KMS-11 (cell line): ENCODE measurements at regions not wholly inside any gene's neighbourhood (a gene's known extent, or its start where the extent isn't known, plus 50 kb on each side); places are given as distances from the start of the nearest gene placed in this dataset.

Experiments used
- H2AFZ ChIP-seq: fragments of 200-600 bp; sonication (generic); 2 replicates; pipeline ENCODE4 v1.6.1; 2016; ENCODE audit warnings: antibody characterized with exemption, mixed run types, low read depth
- H3K27ac ChIP-seq: fragments of 200-600 bp; sonication (generic); 2 replicates; pipeline ENCODE4 v1.6.1; 2016; ENCODE audit warnings: mild to moderate bottlenecking, mixed run types
- H3K27me3 ChIP-seq: fragments of 200-600 bp; sonication (generic); 2 replicates; pipeline ENCODE4 v1.6.1; 2017; ENCODE audit warnings: mild to moderate bottlenecking, low read depth, mixed run types, moderate library complexity; ENCODE audit not compliant: insufficient read depth
- H3K36me3 ChIP-seq: fragments of 200-600 bp; sonication (generic); 2 replicates; pipeline ENCODE4 v1.6.1; 2017; ENCODE audit warnings: mild to moderate bottlenecking, mixed run types; ENCODE audit not compliant: insufficient read depth
- H3K4me1 ChIP-seq: fragments of 200-600 bp; sonication (generic); 2 replicates; pipeline ENCODE4 v1.6.1; 2016; ENCODE audit warnings: mild to moderate bottlenecking, low read depth, mixed run types; ENCODE audit not compliant: poor library complexity, severe bottlenecking
- H3K4me2 ChIP-seq: fragments of 200-600 bp; sonication (generic); 2 replicates; pipeline ENCODE4 v1.7.0; 2016; ENCODE audit warnings: mild to moderate bottlenecking, mixed run types
- H3K4me3 ChIP-seq: fragments of 200-600 bp; sonication (generic); IDR thresholded peaks from 2 replicates; pipeline ENCODE4 v1.6.1; 2017; ENCODE audit warnings: low read depth, low read length, mixed read lengths; ENCODE audit not compliant: insufficient read depth
- H3K79me2 ChIP-seq: fragments of 200-600 bp; sonication (generic); 2 replicates; pipeline ENCODE4 v1.6.1; 2016; ENCODE audit warnings: low read depth, mixed run types; ENCODE audit not compliant: insufficient read depth
- H3K9ac ChIP-seq: fragments of 200-600 bp; sonication (generic); 2 replicates; pipeline ENCODE4 v1.6.1; 2016; ENCODE audit warnings: mild to moderate bottlenecking, mixed run types
- H4K20me1 ChIP-seq: fragments of 200-600 bp; sonication (generic); 2 replicates; pipeline ENCODE4 v1.6.1; 2016; ENCODE audit warnings: mild to moderate bottlenecking, mixed run types; ENCODE audit not compliant: insufficient read depth
- TF ChIP-seq, protein P1 (sequence below): fragments of 200-600 bp; sonication (generic); conservative IDR thresholded peaks from 2 replicates; pipeline ENCODE4 v1.6.1; 2017; ENCODE audit warnings: low read depth, mild to moderate bottlenecking, antibody characterized with exemption, low read length, moderate library complexity, mixed read lengths

DNA sequence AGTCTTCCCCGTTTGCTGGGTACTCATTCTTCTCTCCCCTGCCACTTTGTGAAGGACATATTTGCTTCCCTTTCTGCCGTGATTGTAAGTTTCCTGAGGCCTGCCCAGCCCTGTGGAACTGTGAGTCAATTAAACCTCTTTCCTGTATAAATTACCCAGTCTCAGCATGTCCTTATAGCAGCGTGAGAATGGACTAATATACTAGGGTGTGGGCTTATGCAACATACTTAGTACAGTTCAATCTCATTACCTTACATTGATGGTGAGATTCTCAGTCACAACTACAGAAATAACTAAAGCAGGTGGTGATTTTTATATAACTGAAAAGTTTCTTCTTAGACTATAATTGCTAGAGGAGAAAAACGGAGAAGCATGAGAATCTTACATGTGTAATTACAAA, 237.9 kb upstream of the MMADHC start:
- TF ChIP-seq, protein P1, sequence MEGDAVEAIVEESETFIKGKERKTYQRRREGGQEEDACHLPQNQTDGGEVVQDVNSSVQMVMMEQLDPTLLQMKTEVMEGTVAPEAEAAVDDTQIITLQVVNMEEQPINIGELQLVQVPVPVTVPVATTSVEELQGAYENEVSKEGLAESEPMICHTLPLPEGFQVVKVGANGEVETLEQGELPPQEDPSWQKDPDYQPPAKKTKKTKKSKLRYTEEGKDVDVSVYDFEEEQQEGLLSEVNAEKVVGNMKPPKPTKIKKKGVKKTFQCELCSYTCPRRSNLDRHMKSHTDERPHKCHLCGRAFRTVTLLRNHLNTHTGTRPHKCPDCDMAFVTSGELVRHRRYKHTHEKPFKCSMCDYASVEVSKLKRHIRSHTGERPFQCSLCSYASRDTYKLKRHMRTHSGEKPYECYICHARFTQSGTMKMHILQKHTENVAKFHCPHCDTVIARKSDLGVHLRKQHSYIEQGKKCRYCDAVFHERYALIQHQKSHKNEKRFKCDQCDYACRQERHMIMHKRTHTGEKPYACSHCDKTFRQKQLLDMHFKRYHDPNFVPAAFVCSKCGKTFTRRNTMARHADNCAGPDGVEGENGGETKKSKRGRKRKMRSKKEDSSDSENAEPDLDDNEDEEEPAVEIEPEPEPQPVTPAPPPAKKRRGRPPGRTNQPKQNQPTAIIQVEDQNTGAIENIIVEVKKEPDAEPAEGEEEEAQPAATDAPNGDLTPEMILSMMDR: no peak

DNA sequence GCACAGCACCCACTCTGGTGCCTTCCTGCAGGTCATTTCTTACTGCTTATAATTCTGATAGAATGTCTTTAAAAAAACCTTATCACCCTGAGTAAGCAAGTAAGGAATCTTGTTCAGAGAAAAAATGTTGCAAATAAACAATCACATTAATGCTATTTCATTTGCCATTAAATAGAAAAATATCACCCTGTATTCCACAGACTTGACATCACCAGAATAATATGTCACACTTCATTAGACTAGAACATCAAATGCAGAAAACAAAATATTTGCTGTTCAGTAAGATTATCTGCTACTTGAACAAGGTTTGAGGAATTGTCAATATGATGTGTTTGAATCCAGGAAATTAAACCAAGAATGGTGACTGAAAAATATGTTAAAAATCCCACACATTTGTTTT, 236.6 kb upstream of the MMADHC start:
- H4K20me1 ChIP-seq: no peaks in the 10 kb centered on the region
- H3K4me3 ChIP-seq: no peak overlapping the region
- no peaks in the 10 kb centered on the region for H3K27me3 ChIP-seq
- no peaks in the 10 kb centered on the region for H3K4me1 ChIP-seq
- H3K4me2 ChIP-seq: no peak overlapping the region
- H3K27ac ChIP-seq: no peak overlapping the region
- TF ChIP-seq, protein P1: no peak
- no peaks in the 10 kb centered on the region for H3K79me2 ChIP-seq
- no peaks in the 10 kb centered on the region for H3K36me3 ChIP-seq
- H2AFZ ChIP-seq: no peak overlapping the region
- no peak overlapping the region for H3K9ac ChIP-seq

More for the DNA sequence above, 237.9 kb upstream of the MMADHC start:
- no peaks in the 10 kb centered on the region for H4K20me1 ChIP-seq
- H3K4me1 ChIP-seq: no peaks in the 10 kb centered on the region
- no peak overlapping the region for H3K4me3 ChIP-seq
- no peak overlapping the region for H2AFZ ChIP-seq
- no peaks in the 10 kb centered on the region for H3K79me2 ChIP-seq
- no peak overlapping the region for H3K27ac ChIP-seq
- H3K4me2 ChIP-seq: no peak overlapping the region
- no peaks in the 10 kb centered on the region for H3K27me3 ChIP-seq
- H3K9ac ChIP-seq: no peak overlapping the region
- no peaks in the 10 kb centered on the region for H3K36me3 ChIP-seq

DNA sequence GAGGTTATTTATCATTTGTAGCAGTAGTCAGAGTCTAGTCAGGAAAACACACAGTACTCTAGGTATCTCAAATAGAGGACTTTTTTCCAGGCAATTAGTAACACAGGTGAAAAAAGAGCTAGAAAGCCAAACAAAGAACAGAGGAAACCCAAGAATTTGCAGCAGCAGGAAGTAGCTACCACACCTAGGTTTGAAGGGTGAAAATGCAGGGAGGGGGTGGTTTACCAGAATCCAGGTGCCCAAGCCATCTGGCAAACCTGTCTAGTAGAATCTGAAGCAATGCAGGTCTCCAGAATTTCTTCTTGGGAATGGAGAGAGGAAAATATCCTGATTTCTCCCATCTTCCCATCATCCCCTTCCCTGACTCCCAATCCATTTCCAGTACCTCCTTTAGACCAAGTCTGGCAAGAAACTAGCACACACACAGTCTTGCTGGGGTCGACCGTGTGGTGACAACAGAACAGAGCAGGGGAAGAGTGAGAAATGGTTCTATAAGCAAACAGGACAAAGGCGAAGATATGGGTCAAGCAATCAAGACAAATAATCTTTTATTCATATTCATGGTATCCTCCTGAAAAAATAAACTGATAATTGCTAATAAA, 231.9 kb upstream of the MMADHC start:
- Histone ChIP-seq H4K20me1 (no peaks in the 10 kb centered on the region), H3K4me2 (no peak overlapping the region), H3K4me3 (no peak overlapping the region), H3K36me3 (no peaks in the 10 kb centered on the region), H3K27ac (no peak overlapping the region), H3K4me1 (no peaks in the 10 kb centered on the region), H2AFZ (no peak overlapping the region), H3K27me3 (no peaks in the 10 kb centered on the region), H3K9ac (no peak overlapping the region), H3K79me2 (no peaks in the 10 kb centered on the region)
- TF ChIP-seq, protein P1: no peak

DNA sequence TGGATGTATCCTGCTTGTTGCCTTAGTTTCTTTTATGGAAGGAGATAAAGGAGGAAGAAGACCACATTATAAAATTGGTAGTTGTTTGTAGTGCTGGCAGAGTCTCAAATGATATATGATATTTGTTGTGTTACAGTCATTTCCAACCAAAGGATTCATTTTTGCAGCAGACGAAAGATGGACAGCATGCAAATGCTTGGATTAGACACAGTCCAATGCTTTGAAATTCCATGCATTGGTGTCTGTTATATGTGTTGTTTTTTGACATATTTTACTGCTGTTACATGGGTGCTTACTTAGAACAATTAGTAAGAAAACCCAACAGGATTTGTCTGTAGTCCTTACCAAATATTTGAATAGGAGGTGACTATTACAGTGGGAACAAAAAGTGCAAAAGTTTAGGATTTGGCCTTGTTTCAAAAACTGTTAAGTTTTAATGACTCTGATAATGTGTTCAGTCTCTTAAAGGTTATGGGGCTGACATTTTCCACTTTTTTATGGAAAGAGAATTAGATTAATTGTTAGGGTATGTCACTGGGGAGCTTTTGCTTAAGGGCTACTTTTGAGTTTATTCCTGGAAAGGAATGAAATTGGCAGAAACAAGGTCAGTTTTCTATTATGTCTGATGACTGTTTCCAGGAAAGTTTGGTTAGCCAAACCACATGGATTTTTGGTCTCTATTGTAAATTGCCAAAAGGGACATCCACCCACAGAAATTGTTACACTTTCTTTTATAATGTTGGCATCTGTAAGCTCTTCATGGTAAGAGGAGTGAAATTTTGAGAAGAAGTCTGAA, 229.4 kb upstream of the MMADHC start:
- Histone ChIP-seq H4K20me1 (no peaks in the 10 kb centered on the region), H3K27ac (no peak overlapping the region), H3K27me3 (no peaks in the 10 kb centered on the region), H3K4me1 (no peaks in the 10 kb centered on the region), H2AFZ (no peak overlapping the region), H3K4me3 (no peak overlapping the region), H3K4me2 (no peak overlapping the region), H3K36me3 (no peaks in the 10 kb centered on the region), H3K9ac (no peak overlapping the region), H3K79me2 (no peaks in the 10 kb centered on the region)
- TF ChIP-seq, protein P1: no peak
